ENCODE measurements at regions not wholly inside any gene's neighbourhood (a gene's known extent, or its start where the extent isn't known, plus 50 kb on each side); places are given as distances from the start of the nearest gene placed in this dataset.

- intact Hi-C loops (cut with micrococcal nuclease) = no loop called here
These were observed 100.1 kb upstream of the ARHGEF9 start for GRCh38 chrX:63884821-63885790.

- intact Hi-C loops (cut with micrococcal nuclease) = no loop called here
These were observed 84.5 kb upstream of the ARHGEF9 start for GRCh38 chrX:63869506-63869905.

- intact Hi-C loops (cut with micrococcal nuclease) = no loop called here
These were observed 70.9 kb upstream of the ARHGEF9 start for GRCh38 chrX:63855896-63856295.

- intact Hi-C loops (cut with micrococcal nuclease) = no loop called here
These were observed 50.3 kb upstream of the ARHGEF9 start for GRCh38 chrX:63835361-63835760.
